HPDE6-E6E7 (cell line): ENCODE measurements at regions not wholly inside any gene's neighbourhood (a gene's known extent, or its start where the extent isn't known, plus 50 kb on each side); places are given as distances from the start of the nearest gene placed in this dataset.

Source experiments
- DNase-seq: peaks from one replicate; pipeline ENCODE4 v3.0.0; 2011; ENCODE audit warnings: missing footprints; ENCODE audit errors: extremely low spot score

- DNase-seq: no peak
Measured at GRCh38 chr6:2429460-2429859, 184.1 kb upstream of the GMDS start.

- DNase-seq: no peak
Measured at GRCh38 chr6:2429032-2429431, 183.6 kb upstream of the GMDS start.

- no peak for DNase-seq
Measured at GRCh38 chr6:2426561-2427340, 181.3 kb upstream of the GMDS start.

GRCh38 chr6:2416128-2416712 is 170.8 kb upstream of the GMDS start:
- DNase-seq: no peak

- no peak for DNase-seq
Measured at GRCh38 chr6:2414885-2415547, 169.6 kb upstream of the GMDS start.

- DNase-seq: no peak
Measured at GRCh38 chr6:2412731-2413130, 167.3 kb upstream of the GMDS start.

GRCh38 chr6:2410656-2411380 is 165.4 kb upstream of the GMDS start:
- DNase-seq: no peak

GRCh38 chr6:2407525-2407924 is 162.1 kb upstream of the GMDS start:
- DNase-seq: no peak

- no peak for DNase-seq
Measured at GRCh38 chr6:2404211-2404929, 159.0 kb upstream of the GMDS start.

GRCh38 chr6:2403546-2403945 is 158.1 kb upstream of the GMDS start:
- no peak for DNase-seq

- no peak for DNase-seq
Measured at GRCh38 chr6:2396846-2397630, 151.6 kb upstream of the GMDS start.

GRCh38 chr6:2396042-2396657 is 150.7 kb upstream of the GMDS start:
- DNase-seq: no peak

- DNase-seq: no peak
Measured at GRCh38 chr6:2388554-2389324, 143.3 kb upstream of the GMDS start.

- no peak for DNase-seq
Measured at GRCh38 chr6:2387445-2387844, 142.0 kb upstream of the GMDS start.

GRCh38 chr6:2385471-2385983 is 140.1 kb upstream of the GMDS start:
- DNase-seq: no peak

- DNase-seq: no peak
Measured at GRCh38 chr6:2384528-2384927, 139.1 kb upstream of the GMDS start.

- DNase-seq: no peak
Measured at GRCh38 chr6:2381872-2382661, 136.7 kb upstream of the GMDS start.

GRCh38 chr6:2378891-2379652 is 133.7 kb upstream of the GMDS start:
- peak; percentile 37 for DNase-seq
